ENCODE measurements at regions not wholly inside any gene's neighbourhood (a gene's known extent, or its start where the extent isn't known, plus 50 kb on each side); places are given as distances from the start of the nearest gene placed in this dataset.

DNA sequence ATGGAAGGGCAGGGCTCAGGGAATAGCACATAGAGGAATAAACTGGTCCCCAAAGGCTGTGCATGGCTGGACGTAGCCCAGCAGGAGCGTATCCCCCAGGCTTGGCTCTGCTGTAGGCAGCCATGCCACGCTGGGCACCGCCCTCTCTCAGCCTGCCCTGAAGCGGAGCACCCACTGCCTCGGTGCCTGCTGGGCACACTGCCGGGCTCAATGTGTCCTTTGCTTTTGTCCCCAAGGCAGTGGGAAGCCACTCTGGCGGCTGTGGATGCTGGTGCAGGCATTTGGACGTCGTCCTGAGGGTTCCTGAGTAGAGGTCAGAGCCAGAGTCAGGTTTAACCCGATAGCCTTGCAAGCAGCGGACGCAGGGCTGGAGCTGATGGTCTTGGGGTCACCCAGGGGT, 141.0 kb downstream of the ENGASE start:
- DNase-seq, result no peak

DNA sequence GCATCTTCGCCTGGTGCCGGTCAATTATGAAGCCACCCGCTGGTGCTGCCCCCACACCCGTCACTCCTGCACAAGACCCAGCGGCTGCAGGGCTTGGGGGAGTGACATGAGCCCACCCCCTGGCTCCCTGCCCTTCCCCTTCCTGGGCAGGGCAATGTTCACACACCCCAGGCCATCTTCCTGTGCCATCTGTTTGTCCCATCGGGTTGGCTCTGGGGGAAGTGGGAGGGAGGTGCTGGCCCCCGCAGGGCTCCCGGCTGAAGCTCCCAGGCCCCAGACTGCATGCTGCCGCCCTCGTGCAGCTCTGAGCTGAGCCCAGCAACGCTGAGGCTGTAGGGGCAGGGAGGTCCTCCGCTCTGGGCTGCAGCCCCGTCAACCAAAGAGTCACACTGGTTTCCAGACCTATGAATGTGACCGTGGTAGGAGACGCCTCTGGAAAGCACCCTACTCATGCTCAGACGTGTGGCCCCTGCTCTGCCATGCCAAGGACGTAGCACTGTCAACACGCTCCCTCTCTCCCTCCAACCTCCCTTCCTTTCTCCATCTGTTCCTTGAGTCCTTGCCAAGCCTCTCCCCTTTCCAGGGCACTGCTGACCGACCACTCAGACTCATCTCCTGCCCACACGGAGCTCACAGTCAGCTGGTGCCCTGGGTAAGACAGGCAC, 140.4 kb downstream of the ENGASE start:
- no peak for DNase-seq

DNA sequence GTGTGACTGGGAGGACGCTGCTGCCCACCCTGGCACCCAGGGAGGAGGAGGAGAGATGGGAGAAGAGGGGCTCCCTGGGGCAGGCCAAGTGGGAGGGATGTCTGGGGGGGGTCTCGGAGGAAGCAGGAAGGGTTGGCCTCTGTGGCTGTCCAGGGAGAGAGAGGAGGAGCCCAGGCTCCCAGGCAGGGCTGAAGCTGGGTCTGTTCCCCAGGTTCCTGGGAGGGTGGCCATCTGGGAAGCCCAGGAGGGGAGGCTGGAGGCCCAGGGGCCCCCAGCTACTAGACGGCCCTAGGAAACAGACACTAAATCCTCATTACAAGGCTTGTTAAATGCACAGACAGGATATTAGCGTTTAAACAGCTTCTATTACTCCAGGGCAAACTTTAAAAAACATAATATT, 139.8 kb downstream of the ENGASE start:
- DNase-seq, result no peak

DNA sequence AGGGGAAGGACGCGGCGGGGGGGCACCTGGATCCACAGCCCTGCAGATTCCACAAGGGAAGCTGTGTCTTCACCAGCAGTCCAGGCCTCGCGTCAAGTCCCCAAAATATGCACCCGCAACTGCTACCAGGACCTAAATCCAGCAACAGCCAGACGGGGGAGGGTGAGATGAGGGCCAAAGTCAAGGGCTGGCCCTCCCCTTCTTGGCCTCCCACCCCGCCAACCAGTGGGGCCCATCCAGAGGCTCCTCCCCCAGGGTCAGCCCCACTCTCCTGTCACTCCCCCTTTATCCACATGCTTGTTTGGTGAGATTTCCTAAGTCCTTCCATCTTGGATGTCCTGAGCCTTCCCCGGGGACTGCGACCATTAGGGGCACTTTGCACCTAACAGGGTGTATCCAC, 138.7 kb downstream of the ENGASE start:
- DNase-seq, result no peak

DNA sequence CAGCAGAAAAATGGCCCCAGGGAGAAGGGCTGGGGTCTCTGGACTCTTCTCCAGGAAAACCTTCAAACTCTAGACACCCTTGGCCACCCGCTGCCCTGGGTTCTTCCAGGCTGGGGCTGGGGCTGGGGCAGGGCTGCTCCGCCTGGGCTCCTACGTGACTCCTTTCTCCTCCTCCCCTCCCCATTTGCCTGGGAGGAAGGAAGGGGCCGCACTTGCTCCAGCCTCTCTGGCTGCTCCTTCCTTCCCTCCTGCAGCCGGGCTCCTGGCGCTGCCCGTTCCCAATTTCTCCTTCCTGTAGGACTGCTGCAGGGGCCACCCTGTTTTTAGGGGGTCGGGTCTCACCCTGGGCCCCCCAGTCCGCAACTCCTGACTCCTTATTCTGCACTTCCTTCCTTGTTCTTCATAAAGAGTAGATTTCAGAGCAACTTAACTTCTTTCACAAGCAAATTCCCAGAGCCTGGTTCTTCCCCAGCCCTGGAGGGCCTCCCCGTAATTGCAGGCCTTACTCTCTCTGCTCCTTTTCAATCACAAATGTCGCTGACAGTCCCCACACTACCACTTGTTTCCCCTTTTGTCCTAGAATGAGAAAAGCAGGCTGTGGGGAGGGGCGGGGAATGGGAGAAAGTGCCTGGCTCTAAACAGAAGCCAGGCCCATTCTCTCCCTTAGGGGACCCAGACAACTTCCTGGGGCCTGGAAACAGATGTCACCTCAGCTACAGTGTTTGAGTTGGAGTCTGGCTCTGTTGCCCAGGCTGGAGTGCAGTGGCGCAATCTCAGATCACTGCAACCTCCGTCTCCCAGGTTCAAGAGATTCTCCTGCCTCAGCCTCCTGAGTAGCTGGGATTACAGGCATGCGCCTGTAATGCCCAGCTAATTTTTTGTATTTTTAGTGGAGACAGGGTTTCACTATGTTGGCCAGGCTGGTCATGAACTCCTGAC, 137.8 kb downstream of the ENGASE start:
- DNase-seq, result no peak

DNA sequence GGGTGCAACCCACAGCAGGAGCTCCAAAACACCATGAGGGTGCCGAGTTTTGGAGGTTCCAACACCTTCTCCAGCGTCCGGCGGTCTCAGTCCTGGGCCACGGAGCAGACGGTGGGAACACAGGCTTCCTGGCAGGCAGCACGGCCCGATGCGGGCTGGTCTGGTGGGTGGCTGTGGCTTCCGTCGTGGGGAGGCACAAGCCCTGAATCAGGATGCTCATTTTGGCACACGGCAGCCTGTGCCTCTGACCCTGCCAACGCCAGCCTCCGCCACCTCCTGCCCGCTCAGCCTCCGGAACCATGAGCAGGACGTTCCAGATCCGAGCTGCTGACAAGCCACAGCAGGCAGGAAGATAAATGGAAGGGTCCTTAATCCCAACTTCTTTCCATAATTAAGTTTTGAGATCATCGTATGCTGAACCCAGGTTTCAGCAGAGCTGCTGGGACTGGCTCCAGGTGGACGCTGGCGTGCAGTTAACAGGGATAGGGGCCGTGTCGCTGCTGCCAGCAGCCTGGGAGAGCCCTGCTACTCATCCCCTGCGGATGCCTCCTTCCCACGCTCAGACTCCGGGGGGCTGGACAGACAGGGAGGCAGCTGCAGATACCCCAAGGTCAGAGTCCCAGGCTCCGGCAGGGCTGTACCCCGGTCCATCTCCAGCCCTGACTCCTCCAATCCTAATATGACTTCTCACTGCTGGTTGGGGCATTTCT, 136.6 kb downstream of the ENGASE start:
- DNase-seq, result no peak

DNA sequence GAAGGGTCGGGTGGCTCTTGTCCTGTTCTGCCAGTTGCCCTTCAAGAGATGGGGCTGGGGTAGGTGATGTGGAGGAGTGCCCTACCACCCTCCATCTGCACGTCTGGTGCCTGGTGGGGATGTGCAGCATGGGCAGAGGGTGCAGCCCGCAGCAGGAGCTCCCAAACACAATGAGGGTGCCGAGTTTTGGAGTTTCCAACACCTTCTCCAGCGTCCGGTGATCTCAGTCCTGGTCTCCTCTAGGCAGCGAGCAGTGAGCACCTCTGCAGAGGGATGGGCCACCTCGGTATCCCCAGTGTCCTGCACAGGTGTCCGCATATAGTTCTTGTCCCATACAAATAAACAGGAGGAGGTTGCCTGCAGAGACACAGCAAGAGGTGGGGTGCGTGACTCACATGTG, 136.0 kb downstream of the ENGASE start:
- no peak for DNase-seq

DNA sequence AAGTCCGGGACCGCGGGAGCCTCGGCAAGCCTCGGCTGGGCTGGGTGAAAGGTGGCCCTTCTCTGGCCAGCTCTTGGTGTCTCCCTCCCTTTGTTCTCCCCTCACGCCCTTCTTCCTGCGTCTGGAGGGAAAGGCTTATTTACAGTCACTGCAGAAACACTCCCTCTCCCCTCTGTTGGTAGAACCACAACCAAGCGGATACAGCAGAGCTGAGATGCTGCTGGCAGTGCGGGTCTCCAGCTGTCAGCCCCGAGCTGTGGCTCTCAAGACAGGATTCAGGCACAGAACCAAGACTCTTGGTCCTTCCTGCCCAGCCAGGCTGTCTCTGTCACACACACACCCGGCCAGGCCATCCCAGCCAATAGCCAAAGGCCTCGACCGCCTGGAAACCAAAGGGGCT, 133.3 kb downstream of the ENGASE start:
- DNase-seq, result no peak

DNA sequence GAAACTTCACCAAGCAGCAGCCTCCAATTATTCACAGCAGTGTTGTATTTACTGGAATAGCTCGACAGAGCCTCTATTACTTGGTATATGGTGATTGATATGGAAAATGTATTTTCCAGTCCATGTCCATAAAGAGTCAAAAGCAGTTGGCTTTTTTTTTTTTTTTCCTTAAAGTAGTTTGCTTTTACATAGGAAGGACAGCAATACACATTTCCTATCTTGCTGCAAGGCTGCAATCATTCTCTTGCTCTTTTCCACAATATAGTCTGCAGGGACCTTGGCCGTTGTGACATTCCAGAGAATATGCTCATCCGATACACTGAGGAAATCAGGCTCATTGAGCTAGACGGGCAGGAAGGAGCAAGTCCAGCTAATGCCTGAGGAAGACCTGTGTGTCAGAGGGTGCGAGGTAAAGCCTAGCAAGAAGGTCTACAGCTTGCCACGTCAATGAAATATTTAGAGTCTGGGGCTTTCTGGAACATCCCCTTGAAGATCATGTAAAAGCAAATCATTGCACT, 131.1 kb downstream of the ENGASE start:
- no peak for DNase-seq

DNA sequence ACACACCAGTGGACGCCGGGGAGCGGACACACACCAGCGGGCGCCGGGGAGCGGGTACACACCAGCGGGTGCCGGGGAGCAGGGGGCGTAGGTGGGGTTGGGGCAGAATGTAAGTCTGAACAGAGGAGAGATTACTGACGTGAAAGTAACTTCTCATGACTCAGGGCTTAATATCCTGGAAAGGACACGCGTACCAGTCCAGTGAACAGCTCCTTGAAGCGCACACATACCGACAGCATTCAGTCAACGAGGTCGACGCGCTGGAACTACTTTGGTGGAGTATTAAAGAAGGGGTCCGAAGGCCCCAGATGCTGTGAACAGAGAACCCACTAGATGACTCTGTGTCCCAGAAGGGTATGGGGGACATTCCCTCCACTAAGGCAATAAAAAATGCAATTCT, 129.6 kb downstream of the ENGASE start:
- DNase-seq, result no peak

DNA sequence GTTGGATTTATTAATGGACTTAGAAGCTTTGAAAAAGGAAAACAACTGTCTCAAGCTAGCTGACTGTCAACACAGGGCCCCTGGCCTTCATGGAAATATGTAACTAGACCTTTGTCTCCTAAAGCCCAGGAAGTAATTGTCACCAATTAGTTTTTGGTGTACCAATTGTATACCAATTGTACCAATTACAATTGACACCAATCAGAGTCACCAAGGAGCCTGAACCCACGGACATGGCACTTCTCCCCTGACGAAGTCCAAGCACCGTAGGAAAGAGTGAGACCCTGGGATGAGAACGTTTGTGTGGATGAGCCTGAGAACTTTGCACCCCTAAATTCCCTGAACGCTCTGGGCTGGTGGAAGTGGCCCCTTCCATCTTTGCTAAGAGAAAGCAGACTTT, 129.0 kb downstream of the ENGASE start:
- no peak for DNase-seq

DNA sequence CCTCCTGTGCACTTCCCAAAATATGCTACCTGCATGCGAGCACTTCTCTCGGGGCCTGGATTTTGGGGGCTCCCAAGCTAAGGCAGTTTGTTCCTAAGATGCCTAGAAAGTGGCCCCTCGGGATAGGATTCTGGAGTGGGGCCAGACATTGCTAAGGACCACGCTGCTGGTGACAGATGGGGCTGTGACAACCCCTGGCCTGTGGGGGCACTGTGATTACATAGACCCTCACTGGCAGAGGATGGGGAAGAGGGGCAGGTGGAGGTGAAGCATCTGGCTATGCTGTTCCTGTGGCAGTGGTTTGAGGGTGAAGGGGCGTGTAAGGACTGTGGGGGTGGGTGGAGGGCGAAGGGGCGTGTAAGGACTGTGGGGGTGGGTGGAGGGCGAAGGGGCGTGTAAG, 128.4 kb downstream of the ENGASE start:
- DNase-seq, result no peak

DNA sequence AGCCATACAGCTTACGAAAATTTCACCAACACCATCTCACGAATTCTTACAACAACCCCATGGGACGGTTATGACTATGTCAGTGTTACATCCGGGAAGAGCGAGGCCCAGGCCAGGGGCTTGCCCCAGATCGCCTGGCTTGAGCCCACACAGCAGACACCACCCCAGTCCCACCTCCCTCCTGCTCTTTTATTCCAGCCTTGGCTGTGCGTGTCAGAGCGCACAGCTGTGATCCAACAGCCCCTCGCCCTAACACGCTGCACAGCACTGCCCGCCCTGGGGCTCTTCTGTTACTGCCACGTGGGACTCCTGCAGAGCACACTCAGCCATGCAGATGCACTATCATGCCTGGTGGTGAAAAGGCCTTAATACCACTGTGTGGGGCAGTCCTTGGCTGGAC, 127.9 kb downstream of the ENGASE start:
- no peak for DNase-seq

DNA sequence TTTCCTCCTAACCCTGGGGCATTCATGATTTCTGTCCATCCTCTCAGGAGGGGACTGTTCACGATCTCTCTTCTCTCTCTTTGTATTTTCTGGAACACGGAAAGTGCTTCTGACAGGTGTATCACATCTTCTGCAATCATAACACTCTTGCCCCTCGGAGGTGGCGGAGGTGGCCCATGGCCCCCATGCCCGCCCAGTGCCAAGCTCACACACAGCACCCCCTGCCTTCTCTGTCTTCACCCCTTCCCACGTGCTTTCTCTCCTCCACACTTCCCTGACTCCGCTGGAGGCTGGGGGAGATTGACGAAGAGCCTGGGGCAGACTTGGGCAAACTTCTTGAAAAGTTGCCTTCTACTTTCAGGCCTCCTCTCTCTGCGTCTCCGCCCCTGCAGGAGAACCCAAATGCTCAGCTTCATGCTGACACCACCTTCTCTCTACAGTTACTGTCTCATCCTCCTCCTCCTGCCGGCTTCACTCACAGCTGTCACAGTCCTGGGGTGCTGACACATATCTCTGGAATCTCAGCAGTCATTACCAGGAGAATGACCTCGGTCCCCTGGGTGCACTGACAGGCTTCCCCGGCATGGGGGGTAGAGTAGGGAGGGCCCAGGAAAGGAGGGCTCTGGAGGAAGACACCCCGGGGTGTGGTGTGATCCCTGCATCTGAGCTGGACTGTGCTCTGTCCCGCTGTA, 127.1 kb downstream of the ENGASE start:
- DNase-seq, result no peak

DNA sequence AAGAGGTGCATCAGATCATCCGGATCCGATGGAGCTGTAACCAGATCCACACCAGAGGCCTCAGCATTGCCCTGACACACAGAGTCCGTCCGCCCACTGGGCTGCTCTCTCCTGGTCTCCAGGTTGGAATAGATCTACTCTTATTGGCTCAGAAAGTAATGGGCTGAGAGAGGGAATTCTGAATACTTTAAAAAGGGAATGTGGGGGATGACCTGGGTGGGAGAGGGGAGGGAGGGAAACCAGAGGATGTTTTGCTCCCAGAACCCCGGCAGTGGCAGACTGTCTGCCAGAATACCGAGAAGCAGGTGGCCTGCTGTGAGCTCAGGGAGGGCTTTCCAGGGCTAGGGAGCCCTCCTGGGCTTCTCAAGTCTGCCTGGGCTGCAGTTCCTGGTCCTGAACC, 126.5 kb downstream of the ENGASE start:
- no peak for DNase-seq

DNA sequence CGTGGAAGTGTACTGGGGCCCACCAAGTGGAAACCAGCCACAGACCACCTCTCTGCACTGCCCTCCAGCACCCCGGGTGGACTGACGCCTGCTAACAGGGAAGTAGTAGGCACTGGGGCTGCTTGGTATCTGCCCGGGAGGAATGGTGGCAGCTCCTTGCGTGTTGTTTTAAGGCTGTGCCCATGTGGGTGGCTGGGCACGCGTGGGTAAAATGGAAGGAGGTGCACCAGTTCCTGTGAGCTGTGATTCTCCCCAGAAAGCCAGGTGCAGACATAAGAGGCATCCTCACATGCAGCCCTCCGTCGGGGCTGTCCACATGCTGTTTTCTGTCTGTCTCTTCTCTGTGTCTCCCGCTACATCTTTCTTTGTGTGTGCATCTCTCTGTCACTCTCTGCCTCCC, 122.3 kb downstream of the ENGASE start:
- DNase-seq, result no peak

DNA sequence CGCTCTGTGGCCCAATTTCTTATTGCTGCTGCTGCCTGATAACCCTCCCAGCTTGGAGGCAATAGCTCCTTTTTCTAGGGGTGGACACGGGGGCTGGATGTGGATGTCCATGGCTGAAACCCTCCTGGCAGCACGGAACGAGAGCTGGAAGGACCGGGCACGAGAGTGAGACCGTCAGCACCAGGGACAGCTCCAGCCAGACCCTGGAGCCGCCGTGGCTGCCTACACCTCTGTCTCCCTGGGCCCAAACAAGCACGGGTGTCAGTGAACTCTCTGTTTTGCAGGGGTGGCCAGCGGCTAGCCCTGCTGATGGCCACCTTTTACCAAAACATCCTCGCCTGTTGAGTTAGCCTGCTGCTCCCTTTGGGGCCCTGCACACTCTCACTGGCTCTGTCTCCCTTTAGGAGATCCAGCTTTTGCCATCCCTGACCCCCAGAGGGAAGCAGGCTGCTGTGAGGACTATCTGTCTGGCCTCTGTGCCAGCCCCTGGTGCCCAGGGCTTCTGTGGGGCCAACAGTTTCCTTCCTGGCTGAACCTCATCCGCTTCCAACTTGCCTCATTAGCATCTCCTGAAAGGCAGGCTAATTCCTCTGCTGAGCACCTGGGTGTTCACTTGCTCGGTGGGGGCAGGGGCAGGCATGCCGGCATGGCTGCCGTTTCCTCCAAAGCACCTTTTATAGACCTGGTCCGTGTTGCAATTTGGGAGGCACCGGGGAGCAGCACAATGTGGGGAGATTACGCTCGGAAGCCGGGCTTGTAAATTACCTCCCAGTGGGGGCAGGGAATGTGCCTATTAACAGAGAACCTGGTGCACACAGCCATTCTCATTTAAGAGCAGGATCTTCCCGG, 118.1 kb downstream of the ENGASE start:
- DNase-seq, result no peak

DNA sequence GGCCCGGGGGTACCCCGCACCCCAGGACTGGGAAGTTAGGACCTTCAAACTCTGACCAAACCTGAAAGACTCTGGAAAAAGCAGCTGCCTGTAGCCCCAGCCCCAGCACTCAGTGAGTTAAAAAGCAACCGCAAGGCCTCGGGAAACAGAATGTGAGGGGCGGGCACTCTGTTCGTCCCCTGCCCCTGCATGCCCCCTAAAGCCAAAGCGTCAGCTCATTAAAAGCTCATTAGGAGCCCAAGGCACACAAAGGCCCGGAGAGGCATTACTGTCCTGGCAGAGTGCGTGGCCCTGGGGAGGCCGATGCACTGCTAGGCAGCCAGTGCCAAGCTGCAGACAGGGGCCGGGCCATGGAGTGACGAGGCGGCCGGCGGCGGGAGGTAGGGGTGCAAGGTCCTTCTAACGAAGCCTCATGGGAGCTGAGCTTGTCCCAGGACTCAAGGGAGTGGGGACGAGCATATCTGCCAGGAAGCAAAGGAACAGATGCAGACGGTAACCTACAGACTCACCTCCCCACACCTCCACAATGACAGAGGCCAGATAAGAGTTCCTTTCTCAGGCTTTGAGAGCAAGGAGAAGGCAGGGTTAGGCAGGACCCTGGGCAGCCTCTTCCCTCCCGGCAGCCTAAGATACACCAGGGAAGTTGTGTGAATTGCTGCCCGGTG, 116.8 kb downstream of the ENGASE start:
- DNase-seq, result no peak

DNA sequence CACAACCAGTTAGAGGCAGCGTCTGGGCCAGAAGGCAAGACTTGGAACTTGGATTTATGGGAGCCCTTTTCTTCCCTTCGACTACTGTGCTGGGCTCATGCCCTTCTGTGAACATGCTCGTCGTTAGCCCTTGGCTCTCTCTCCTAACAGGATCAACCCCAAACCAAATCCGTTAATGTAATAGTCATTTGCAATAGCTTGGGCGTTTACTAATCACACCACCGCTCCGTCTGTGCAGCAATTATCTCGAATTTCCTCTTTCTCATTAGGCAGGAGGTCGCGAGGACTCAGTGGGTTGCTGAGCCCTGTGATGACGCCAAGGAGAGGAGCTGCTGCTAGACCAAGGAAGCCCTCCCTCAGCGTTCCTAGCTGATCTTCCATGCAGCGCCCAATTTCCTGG, 114.7 kb downstream of the ENGASE start:
- no peak for DNase-seq

DNA sequence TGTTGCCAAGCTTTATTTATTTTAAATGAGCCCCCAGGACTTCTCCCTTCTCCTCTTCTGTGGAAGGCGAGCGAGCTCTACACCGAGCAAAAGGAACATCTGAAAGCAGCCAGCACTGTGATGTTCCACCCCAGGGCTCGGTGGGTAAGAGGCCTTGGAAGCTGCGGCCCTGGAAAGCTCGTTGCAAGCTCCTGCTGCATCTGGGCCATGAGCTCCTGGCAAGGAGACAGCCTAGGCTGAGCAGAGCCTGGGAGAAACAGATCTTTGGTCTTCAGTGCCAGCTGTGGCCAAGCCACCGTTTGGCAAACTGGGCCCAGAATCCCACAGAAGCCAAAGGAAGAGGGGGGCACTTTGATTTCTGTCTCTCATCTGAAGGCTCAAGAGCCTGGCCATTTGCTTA, 114.1 kb downstream of the ENGASE start:
- no peak for DNase-seq

DNA sequence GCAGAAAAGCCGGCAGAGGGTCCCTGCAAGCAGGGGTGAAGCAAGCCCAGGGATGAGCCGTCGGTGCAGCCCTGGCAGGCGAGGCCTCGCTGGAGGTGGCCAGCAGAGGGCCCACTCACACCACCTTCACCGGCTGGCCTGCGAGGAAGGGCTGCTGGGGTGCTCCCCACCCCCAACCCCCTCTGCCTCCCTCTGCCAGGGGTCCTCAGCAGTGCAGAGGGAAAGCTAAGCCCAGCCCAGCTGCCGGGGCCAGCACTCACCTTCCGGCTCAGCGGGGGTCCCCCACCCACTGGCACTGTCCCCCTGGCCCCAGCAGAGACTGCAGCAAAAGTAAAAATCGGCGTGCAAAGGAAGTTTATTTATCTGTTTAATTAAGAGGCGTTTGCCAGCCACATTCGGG, 113.4 kb downstream of the ENGASE start:
- no peak for DNase-seq

DNA sequence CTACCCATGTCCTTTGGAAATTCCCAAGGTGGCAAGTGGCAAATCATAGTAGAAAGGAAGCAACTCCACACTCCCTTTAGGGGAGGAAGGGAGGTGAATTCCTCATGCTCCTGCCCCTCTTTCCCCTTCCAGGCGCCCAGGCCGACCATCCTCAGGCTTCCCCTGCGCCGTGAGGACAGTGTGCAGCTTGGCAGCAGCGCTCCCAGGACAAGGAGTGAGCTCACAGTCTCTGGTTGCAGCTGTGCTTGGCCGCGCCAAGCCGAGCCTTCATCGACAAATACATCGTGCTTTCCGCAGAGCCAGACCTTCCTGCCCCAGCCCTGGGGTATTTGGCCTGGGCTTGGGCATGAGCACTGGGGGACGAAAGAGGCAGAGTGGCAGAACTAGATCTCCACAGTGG, 112.6 kb downstream of the ENGASE start:
- DNase-seq, result no peak
